ENCODE measurements at regions not wholly inside any gene's neighbourhood (a gene's known extent, or its start where the extent isn't known, plus 50 kb on each side); places are given as distances from the start of the nearest gene placed in this dataset.

DNA sequence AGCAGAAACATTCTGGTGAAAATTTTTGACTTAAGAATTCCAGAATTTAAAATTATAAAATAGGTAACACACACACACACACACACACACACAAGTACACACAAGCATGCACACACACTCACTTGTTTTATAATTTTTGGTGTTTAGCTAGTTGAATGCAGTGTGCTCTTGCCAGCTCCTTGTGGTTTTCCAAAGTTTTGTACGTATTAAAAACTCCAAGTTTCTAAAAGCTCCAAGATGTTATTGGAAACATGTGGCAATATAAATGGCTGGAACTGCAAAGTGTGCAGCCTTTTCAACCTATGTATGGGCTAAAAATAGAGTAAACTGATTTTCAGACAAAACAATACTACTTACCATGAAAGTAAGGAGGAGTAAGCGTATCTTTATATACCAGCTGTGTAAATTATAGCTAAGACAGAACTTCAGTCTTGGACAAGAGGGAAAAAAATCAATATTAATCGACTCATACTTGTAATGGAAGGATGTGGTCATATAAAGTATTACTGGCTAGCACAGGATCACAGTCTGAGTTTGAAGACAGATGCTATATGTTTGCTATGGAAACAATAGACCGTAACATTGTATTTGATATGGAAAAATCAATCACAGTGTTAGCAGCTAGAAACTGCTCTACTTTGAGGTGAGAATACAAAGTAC lies 727.1 kb upstream of the GRAMD2B start:
- H3K36me3 ChIP-seq (ENCODE audit: insufficient read depth, low read length), result no peaks in the 10 kb centered on the region
- ChIA-PET CTCF (no interaction called here), POLR2A (no interaction called here)
- DNase-seq (no peak), ATAC-seq (ENCODE audit: poor library complexity) (no peak)
- intact Hi-C loops (cut with DNase I, micrococcal nuclease), result no loop called here
- Mint-ChIP-seq H3K4me1 (ENCODE audit: low read depth) (no peaks in the 10 kb centered on the region), H3K9me3 (peaks cover 3% of the 10 kb centered on the region), H3K27ac (no peak overlapping the region), H3K36me3 (ENCODE audit: low read depth) (no peaks in the 10 kb centered on the region), H3K4me3 (no peak overlapping the region), H3K27me3 (no peaks in the 10 kb centered on the region)
- TF ChIP-seq, protein P1, sequence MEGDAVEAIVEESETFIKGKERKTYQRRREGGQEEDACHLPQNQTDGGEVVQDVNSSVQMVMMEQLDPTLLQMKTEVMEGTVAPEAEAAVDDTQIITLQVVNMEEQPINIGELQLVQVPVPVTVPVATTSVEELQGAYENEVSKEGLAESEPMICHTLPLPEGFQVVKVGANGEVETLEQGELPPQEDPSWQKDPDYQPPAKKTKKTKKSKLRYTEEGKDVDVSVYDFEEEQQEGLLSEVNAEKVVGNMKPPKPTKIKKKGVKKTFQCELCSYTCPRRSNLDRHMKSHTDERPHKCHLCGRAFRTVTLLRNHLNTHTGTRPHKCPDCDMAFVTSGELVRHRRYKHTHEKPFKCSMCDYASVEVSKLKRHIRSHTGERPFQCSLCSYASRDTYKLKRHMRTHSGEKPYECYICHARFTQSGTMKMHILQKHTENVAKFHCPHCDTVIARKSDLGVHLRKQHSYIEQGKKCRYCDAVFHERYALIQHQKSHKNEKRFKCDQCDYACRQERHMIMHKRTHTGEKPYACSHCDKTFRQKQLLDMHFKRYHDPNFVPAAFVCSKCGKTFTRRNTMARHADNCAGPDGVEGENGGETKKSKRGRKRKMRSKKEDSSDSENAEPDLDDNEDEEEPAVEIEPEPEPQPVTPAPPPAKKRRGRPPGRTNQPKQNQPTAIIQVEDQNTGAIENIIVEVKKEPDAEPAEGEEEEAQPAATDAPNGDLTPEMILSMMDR (IDR thresholded peaks at IDR 0.05), result no peak
- H3K27ac ChIP-seq (ENCODE audit: low read depth in 1 of 2, low read length in 2 of 2), result no peak overlapping the region
- H3K4me1 ChIP-seq (ENCODE audit: insufficient read depth, low read length), result no peaks in the 10 kb centered on the region
- no peaks in the 10 kb centered on the region for H3K27me3 ChIP-seq (ENCODE audit: control insufficient read depth in 1 of 2, insufficient read depth in 2 of 2, low read length in 2 of 2)
- H3K4me3 ChIP-seq (ENCODE audit: low read length), result no peak overlapping the region
- H3K9me3 ChIP-seq (ENCODE audit: control insufficient read depth in 1 of 2, insufficient read depth in 1 of 2, low read length in 2 of 2), result peaks cover 0 to 8% of the 10 kb centered on the region in 2 experiments

DNA sequence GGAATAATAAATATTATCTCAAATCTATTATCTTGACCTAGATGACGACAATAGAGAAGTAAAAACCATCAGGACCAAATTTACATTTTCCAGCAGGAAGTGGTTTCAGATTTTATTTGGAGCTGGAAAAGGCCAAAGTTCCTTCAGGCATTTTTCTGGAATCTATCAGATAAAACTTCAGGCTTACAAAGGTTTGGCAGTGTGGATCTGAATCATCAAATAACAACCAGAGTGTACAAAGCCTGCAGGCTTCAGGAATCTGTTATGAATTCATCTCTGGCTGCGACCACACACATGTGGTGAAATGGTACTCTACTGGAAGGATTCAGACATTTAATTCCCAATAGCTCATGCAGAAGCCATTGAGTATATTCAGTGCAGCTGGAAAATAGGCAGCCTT lies 726.4 kb upstream of the GRAMD2B start:
- Mint-ChIP-seq H3K4me3 (no peak overlapping the region), H3K4me1 (ENCODE audit: low read depth) (no peaks in the 10 kb centered on the region), H3K27ac (no peak overlapping the region), H3K27me3 (no peaks in the 10 kb centered on the region), H3K36me3 (ENCODE audit: low read depth) (no peaks in the 10 kb centered on the region), H3K9me3 (peaks cover 3% of the 10 kb centered on the region)
- no peaks in the 10 kb centered on the region for H3K36me3 ChIP-seq (ENCODE audit: insufficient read depth, low read length)
- no peak for ATAC-seq (ENCODE audit: poor library complexity)
- CTCF ChIA-PET, result no interaction called here
- DNase-seq, result no peak
- peaks cover 0 to 6% of the 10 kb centered on the region in 2 experiments for H3K9me3 ChIP-seq (ENCODE audit: control insufficient read depth in 1 of 2, insufficient read depth in 1 of 2, low read length in 2 of 2)
- POLR2A ChIA-PET, result no interaction called here
- H3K4me1 ChIP-seq (ENCODE audit: insufficient read depth, low read length), result no peaks in the 10 kb centered on the region
- intact Hi-C loops (cut with DNase I, micrococcal nuclease), result no loop called here
- H3K27ac ChIP-seq (ENCODE audit: low read depth in 1 of 2, low read length in 2 of 2), result no peak overlapping the region
- TF ChIP-seq, protein P1 (IDR thresholded peaks at IDR 0.05), result no peak
- no peaks in the 10 kb centered on the region for H3K27me3 ChIP-seq (ENCODE audit: control insufficient read depth in 1 of 2, insufficient read depth in 2 of 2, low read length in 2 of 2)
- H3K4me3 ChIP-seq (ENCODE audit: low read length), result no peak overlapping the region

DNA sequence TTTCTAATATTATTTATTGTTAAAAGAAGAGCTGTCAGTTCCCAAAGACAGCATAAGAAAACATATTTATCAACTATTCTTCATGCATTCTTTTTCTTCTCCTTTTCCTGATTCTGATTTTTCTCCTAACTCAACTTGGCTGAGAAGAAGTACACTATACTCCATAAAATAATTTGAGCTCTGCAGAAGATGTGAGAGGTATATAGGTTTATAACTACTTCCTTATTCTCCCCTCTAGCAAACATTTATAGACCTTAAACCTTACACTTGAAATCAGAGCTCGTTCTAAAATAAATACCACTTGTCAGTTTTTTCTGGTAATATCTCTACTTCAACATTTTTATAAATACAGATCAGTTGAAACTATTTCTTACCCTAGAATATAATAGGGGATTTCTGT lies 724.8 kb upstream of the GRAMD2B start:
- no peak overlapping the region for H3K27ac Mint-ChIP-seq
- intact Hi-C loops (cut with DNase I, micrococcal nuclease), result no loop called here
- TF ChIP-seq, protein P1 (IDR thresholded peaks at IDR 0.05), result no peak
- H3K4me3 Mint-ChIP-seq, result no peak overlapping the region
- no peaks in the 10 kb centered on the region for H3K4me1 Mint-ChIP-seq (ENCODE audit: low read depth)
- ChIA-PET CTCF (no interaction called here), POLR2A (no interaction called here)
- Histone ChIP-seq H3K27ac (ENCODE audit: low read depth in 1 of 2, low read length in 2 of 2) (no peak overlapping the region), H3K4me3 (ENCODE audit: low read length) (no peak overlapping the region), H3K4me1 (ENCODE audit: insufficient read depth, low read length) (no peaks in the 10 kb centered on the region), H3K27me3 (ENCODE audit: control insufficient read depth in 1 of 2, insufficient read depth in 2 of 2, low read length in 2 of 2) (no peaks in the 10 kb centered on the region), H3K36me3 (ENCODE audit: insufficient read depth, low read length) (no peaks in the 10 kb centered on the region), H3K9me3 (ENCODE audit: control insufficient read depth in 1 of 2, insufficient read depth in 1 of 2, low read length in 2 of 2) (no peaks in the 10 kb centered on the region)
- peaks cover 4% of the 10 kb centered on the region for H3K9me3 Mint-ChIP-seq
- DNase-seq (no peak), ATAC-seq (ENCODE audit: poor library complexity) (no peak)
- H3K36me3 Mint-ChIP-seq (ENCODE audit: low read depth), result no peaks in the 10 kb centered on the region
- H3K27me3 Mint-ChIP-seq, result no peaks in the 10 kb centered on the region

Measured in CD4-positive, alpha-beta T cell (primary cell).